Rectal smooth muscle tissue (tissue), 1 donor: ENCODE measurements at regions not wholly inside any gene's neighbourhood (a gene's known extent, or its start where the extent isn't known, plus 50 kb on each side); places are given as distances from the start of the nearest gene placed in this dataset.

Source experiments
- H3K27ac ChIP-seq: one replicate; pipeline ENCODE4 v1.7.0; 2013; ENCODE audit warnings: low read depth, low read length, inconsistent platforms
- H3K27me3 ChIP-seq: one replicate; pipeline ENCODE4 v1.7.0; 2013; ENCODE audit warnings: low read length; ENCODE audit not compliant: control insufficient read depth, insufficient read depth
- H3K36me3 ChIP-seq: one replicate; pipeline ENCODE4 v1.7.0; 2013; ENCODE audit warnings: low read length; ENCODE audit not compliant: control insufficient read depth, insufficient read depth
- H3K4me1 ChIP-seq: one replicate; pipeline ENCODE4 v1.7.0; 2013; ENCODE audit warnings: low read length; ENCODE audit not compliant: control insufficient read depth, insufficient read depth
- H3K4me3 ChIP-seq: one replicate; pipeline ENCODE4 v1.7.0; 2013; ENCODE audit warnings: low read length
- H3K9ac ChIP-seq: one replicate; pipeline ENCODE4 v1.7.0; 2013; ENCODE audit warnings: low read length

DNA sequence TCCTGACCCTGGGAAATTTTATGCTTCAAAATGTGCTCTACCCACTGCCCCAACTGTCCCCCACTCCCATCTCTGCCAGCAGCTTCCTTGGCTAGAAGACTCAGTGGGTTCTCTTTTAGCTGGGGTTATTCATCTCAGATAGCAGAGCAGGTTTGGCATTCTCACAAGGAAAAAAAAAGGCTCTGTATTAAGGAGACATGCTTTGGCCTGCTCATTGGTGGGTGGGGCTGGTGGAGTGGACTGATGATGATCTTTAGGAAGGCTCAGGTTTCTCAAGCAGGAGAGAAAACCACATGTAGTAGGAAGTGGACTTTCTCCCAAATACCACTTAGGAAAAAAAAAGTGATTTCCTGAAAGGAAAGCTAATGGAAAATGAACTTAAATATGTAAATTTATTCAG lies 279.2 kb upstream of the ZNF462 start:
- Histone ChIP-seq H3K9ac (no peak overlapping the region), H3K4me1 (no peaks in the 10 kb centered on the region), H3K36me3 (no peaks in the 10 kb centered on the region), H3K4me3 (no peak overlapping the region), H3K27me3 (no peaks in the 10 kb centered on the region), H3K27ac (no peak overlapping the region)

DNA sequence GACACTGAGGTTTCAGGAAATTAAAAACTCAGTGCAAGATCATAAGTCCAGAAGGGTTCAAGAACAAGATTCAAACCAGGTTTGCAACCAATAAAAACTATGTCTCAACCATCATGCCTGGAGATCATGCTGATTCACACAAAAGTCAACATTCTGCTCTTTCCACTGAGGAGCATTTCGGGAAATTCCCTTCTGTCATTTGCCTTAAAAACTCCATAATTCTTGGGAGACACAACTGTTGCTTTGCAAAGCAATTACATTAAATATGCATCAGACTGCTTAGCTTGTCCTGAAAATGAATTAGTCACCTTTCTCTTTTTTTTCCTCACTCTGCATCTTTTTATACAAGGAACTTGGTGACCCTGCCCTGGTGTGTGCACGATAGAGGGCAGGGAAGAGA lies 275.9 kb upstream of the ZNF462 start:
- no peak overlapping the region for H3K4me3 ChIP-seq
- H3K27ac ChIP-seq: no peak overlapping the region
- no peaks in the 10 kb centered on the region for H3K4me1 ChIP-seq
- H3K9ac ChIP-seq: no peak overlapping the region
- H3K27me3 ChIP-seq: no peaks in the 10 kb centered on the region
- H3K36me3 ChIP-seq: no peaks in the 10 kb centered on the region

DNA sequence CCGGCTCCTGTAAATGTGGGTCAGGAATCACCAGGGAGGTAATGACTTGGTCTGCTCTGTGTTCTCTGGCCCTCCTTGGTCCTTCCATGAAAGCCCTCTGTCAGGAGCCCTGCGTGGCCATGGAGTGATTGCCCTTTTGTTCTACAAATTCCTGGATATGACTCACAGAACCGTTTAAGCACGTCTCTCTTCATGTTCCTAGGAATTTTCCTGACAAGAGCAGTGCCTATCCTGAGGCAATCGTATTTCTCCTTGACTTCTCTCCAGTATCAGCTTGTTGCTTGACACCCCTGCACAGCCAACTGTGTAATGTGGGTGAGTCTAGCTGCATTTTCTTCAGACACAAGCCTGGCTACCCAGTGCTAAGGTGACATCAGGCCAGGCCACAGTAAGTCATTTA lies 274.3 kb upstream of the ZNF462 start:
- H3K9ac ChIP-seq: no peak overlapping the region
- H3K27ac ChIP-seq: no peak overlapping the region

DNA sequence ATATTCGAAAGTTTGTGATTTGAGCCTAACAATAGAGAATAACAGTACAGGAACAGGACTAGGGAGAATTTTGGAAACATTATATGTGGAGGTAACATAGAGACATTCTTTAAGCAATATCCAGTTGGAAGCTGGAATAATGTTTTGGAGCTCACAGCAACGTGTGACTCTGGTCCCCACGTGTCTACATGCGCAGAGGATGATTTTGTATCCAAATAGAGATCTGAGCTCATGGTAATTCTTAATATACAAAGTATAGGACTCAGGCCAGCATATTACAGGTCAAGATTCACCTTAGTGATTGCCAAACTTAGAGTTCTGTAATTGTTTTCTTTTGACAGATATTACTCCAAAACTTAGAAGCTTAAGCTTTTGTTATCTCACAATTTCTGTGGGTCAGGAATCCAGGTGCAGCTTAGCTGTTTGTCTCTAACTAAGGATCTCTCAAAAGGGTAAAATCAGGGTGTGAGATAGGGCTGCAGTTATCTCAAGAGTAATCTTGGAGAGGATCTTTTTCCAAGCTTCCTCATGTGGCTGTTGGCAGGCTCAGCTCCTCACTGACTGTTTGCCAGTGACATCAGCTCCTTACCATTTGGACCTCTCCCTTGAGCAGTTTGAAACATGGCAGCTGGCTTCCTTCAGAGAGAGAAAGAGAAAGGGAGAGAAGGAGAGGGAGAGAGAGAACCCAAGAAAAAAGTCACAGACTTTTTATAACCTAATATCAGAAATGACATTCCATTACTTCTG lies 272.0 kb upstream of the ZNF462 start:
- Histone ChIP-seq H3K36me3 (no peaks in the 10 kb centered on the region), H3K4me3 (no peak overlapping the region), H3K9ac (no peak overlapping the region), H3K27me3 (no peaks in the 10 kb centered on the region), H3K27ac (no peak overlapping the region), H3K4me1 (no peaks in the 10 kb centered on the region)

More for the DNA sequence above, 274.3 kb upstream of the ZNF462 start:
- no peaks in the 10 kb centered on the region for H3K4me1 ChIP-seq
- H3K4me3 ChIP-seq: no peak overlapping the region
- H3K36me3 ChIP-seq: no peaks in the 10 kb centered on the region
- no peaks in the 10 kb centered on the region for H3K27me3 ChIP-seq

DNA sequence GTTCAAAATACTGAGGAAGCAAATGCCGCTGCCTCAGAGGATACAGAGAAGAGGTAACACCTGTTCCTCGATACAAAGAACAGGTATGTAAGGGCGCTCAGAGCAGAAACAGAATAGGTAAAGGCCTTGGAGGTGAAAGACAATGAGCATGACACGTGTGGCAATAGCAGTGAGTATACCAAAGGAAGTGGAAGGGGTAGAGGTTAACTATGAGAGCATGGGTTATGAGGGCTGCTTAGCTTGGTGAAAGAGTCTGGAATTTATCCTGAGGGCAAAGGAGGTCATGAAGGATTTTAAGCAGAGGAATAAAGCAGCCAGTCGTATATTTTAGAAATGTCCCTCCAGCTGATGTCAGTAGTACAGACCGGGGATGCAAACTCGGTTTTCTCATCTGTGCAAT lies 269.8 kb upstream of the ZNF462 start:
- no peaks in the 10 kb centered on the region for H3K4me1 ChIP-seq
- H3K27me3 ChIP-seq: no peaks in the 10 kb centered on the region
- no peak overlapping the region for H3K4me3 ChIP-seq
- no peak overlapping the region for H3K27ac ChIP-seq
- no peak overlapping the region for H3K9ac ChIP-seq
- no peaks in the 10 kb centered on the region for H3K36me3 ChIP-seq

DNA sequence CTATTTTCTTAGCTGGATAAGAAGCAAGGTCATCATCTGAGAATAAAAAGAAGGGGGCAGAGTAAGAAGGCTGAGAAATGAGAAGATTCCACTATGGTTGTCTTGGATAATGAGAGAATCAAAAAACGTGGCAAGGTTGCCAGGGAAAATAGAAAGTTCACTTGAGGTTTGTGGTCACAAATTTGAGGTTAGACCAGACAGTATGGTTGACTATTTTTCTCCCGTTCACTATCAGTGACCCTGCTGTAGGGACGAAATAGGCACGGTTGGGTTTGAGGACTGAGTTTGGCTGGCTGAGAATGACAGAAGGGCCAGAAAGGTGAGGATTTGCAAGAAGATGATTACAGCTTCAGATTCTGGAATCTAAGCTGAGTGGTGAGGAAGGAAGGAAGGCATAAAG lies 266.0 kb upstream of the ZNF462 start:
- H3K4me1 ChIP-seq: no peaks in the 10 kb centered on the region
- no peaks in the 10 kb centered on the region for H3K36me3 ChIP-seq
- no peak overlapping the region for H3K27ac ChIP-seq
- H3K27me3 ChIP-seq: no peaks in the 10 kb centered on the region
- no peak overlapping the region for H3K9ac ChIP-seq
- H3K4me3 ChIP-seq: no peak overlapping the region

DNA sequence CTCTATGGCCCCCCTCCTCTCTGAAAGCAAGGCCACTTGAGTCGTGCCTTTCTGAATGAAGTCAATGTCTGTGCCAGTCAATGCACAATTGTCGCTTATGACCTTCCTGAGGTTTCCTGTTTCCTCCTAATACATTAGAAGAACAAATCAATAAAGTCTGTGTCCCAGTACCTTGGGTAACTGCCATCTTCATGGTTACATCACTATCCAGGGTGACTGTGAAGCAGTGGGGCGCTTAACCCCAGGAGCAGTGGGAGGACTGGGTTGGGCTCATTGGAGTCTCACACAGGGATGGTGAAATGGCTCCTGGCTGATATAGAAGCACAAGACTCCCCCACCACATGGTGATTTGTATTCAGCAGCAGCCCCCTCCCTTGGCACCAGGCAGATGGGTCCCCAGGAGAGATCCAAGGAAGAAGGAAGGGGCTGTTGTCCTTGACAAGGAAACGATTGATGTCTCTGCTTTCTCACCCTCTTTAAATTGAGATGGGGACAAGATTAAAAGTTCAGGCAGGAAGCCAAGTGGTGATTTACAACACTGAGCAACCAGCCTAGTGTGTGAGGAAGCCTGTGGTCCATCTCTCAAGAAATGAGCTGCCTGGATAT lies 261.9 kb upstream of the ZNF462 start:
- Histone ChIP-seq H3K4me1 (no peaks in the 10 kb centered on the region), H3K9ac (no peak overlapping the region), H3K27me3 (no peaks in the 10 kb centered on the region), H3K4me3 (no peak overlapping the region), H3K27ac (no peak overlapping the region), H3K36me3 (no peaks in the 10 kb centered on the region)

DNA sequence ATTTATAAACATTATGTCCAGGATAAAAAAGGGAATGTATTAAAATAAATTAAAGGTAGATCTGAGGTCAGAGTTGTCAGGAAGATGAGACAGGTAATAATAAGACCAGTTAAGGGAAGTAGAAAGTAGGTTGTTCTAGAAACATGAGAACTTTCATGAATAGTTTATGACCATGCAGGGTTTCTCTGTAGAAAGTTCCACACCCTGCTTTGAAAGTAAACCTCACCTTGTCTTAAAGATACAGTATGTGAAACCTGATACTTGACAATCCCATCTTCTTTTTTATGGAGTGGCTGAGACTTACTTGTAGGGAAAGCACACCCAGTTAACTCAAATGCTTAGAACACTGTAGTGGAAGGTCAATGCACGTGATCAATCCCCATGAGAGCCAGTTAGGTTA lies 260.6 kb upstream of the ZNF462 start:
- Histone ChIP-seq H3K27ac (no peak overlapping the region), H3K36me3 (no peaks in the 10 kb centered on the region), H3K4me1 (no peaks in the 10 kb centered on the region), H3K27me3 (no peaks in the 10 kb centered on the region), H3K9ac (no peak overlapping the region), H3K4me3 (no peak overlapping the region)

DNA sequence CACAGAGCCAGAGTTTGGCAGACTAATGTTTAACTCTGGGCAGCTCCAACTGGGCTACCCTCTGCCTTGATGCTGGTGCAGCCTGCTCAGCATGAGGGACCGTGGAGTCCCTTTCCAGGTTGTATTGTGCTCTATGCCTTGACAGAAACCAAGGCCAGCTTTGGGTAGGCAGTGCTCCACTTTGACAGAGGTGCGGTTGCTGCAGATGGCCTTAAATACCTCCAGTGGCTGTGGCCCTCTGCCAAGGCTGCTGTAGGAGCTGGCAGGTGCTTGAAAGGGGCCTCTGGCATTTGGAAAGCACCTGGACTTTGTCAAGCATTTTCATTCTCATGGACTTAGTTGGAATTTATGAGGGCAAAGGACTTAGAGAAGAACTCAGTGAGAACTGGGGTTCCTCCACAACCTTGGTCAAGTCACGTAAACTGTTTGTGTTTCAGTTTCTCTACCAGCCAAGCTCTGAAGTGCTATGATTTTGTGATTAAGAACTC lies 249.7 kb upstream of the ZNF462 start:
- Histone ChIP-seq H3K27me3 (no peaks in the 10 kb centered on the region), H3K4me1 (peaks cover 14% of the 10 kb centered on the region), H3K27ac (no peak overlapping the region), H3K36me3 (no peaks in the 10 kb centered on the region), H3K4me3 (no peak overlapping the region), H3K9ac (no peak overlapping the region)

DNA sequence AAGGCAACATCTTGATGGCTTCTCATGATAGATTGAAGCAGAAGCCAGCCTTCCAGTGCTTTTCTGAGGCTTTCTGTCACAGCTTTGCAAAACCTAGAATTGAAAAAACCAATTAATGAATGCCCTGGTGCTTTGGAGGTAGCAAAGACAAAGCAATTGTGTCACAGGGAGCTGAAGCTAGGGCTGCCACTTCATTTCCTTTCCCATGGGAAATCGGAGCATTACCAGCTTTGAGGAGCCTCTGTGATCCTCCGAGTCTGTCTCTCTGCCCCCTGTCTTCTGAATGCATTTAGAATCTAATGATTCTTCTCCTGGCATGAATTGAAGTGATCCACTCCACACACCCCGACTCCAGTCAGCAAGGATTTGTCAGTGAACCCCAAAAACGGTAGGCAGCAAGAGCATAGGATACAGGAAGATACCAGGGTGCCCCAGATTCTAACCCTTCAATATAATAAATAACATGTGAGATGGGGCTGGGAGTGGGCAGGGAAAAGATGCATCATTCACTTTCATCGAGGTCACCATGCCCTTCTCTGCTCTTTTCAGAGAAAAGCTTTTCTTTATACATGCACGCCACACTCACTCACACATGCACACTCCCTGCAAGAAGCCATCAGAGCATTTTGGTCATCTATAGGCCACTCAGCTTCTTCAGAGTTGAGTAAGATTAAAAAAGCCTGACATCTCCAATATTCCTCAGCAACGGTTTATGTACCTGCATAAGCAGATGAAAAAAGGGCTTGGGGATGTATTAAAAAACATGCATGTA lies 247.7 kb upstream of the ZNF462 start:
- Histone ChIP-seq H3K27me3 (no peaks in the 10 kb centered on the region), H3K9ac (no peak overlapping the region), H3K4me3 (no peak overlapping the region), H3K27ac (no peak overlapping the region), H3K36me3 (no peaks in the 10 kb centered on the region), H3K4me1 (peaks cover 14% of the 10 kb centered on the region)

DNA sequence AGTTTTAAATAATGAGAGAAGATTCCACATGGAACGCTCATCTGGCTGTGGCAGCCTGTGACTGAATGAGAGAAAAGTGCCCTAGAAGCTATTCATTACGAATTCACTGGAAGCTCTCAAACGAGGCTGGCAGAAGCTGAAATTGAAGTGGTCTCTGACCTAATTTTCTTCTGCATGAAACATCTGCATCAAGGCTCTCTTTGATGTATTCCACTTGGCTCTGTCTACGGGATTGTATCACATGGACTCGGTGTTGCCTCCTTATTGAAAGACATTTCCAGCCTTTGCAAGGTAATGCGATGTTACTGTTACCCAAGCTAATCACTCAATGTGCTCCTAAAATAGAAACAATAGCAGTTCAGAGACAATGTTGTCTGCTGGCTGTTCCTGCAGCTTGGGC lies 246.9 kb upstream of the ZNF462 start:
- H3K9ac ChIP-seq: no peak overlapping the region
- H3K4me3 ChIP-seq: no peak overlapping the region
- H3K36me3 ChIP-seq: no peaks in the 10 kb centered on the region
- H3K27me3 ChIP-seq: no peaks in the 10 kb centered on the region
- H3K4me1 ChIP-seq: peaks cover 16% of the 10 kb centered on the region
- no peak overlapping the region for H3K27ac ChIP-seq

DNA sequence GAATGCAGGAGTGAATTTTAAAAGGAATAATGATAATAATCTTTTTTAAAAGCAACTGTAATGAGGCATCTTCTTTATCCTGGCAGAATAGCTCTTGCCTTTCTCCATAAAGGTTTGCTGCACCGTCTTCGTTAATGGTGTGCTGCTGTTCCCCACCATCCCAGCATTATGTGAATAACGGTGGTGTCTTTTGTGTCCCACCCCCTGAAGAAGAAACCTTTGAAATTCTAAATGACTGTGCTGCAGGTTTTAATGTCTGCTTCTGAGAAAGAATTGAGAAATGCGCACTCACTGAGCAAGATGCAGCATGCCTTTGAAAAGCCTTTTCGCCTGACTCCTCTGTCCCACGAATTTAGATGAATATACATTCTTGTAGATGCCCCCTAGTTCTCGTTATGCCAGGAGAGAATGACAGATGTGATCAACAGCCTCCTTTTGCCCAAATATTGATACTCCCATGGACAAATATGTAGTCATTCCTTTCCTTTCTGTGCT lies 246.1 kb upstream of the ZNF462 start:
- Histone ChIP-seq H3K27me3 (no peaks in the 10 kb centered on the region), H3K9ac (no peak overlapping the region), H3K4me3 (no peak overlapping the region), H3K27ac (no peak overlapping the region), H3K36me3 (no peaks in the 10 kb centered on the region), H3K4me1 (peaks cover 16% of the 10 kb centered on the region)
